ENCODE measurements at regions not wholly inside any gene's neighbourhood (a gene's known extent, or its start where the extent isn't known, plus 50 kb on each side); places are given as distances from the start of the nearest gene placed in this dataset.

- Histone ChIP-seq H3K27me3 (ENCODE audit: control insufficient read depth in 5 of 5, insufficient read depth in 4 of 5, low read length in 5 of 5) (no peaks in the 10 kb centered on the region), H3K9ac (ENCODE audit: low read length in 5 of 5) (no peak overlapping the region), H3K4me1 (ENCODE audit: control insufficient read depth in 5 of 5, insufficient read depth in 5 of 5, low read length in 5 of 5) (no peaks in the 10 kb centered on the region), H3K4me3 (ENCODE audit: low read depth in 1 of 5, low read length in 5 of 5) (no peak overlapping the region), H3K36me3 (ENCODE audit: control insufficient read depth in 5 of 5, insufficient read depth in 5 of 5, low read length in 5 of 5) (no peaks in the 10 kb centered on the region), H3K9me3 (ENCODE audit: control insufficient read depth in 5 of 5, low read length in 5 of 5) (no peaks in the 10 kb centered on the region), H3K27ac (ENCODE audit: low read depth, low read length) (no peak overlapping the region)
Observed at GRCh38 chr7:52791176-52791700, 244.2 kb upstream of the POM121L12 start.

- Histone ChIP-seq H3K27me3 (ENCODE audit: control insufficient read depth in 5 of 5, insufficient read depth in 4 of 5, low read length in 5 of 5) (no peaks in the 10 kb centered on the region), H3K9me3 (ENCODE audit: control insufficient read depth in 5 of 5, low read length in 5 of 5) (peaks cover 0 to 6% (median 0%) of the 10 kb centered on the region in 5 donors), H3K36me3 (ENCODE audit: control insufficient read depth in 5 of 5, insufficient read depth in 5 of 5, low read length in 5 of 5) (no peaks in the 10 kb centered on the region), H3K27ac (ENCODE audit: low read depth, low read length) (no peak overlapping the region), H3K4me1 (ENCODE audit: control insufficient read depth in 5 of 5, insufficient read depth in 5 of 5, low read length in 5 of 5) (no peaks in the 10 kb centered on the region), H3K4me3 (ENCODE audit: low read depth in 1 of 5, low read length in 5 of 5) (no peak overlapping the region), H3K9ac (ENCODE audit: low read length in 5 of 5) (no peak overlapping the region)
Observed at GRCh38 chr7:52786174-52786573, 249.3 kb upstream of the POM121L12 start.

- H3K27me3 ChIP-seq (ENCODE audit: control insufficient read depth in 5 of 5, insufficient read depth in 4 of 5, low read length in 5 of 5) = no peaks in the 10 kb centered on the region
- H3K36me3 ChIP-seq (ENCODE audit: control insufficient read depth in 5 of 5, insufficient read depth in 5 of 5, low read length in 5 of 5) = no peaks in the 10 kb centered on the region
- H3K4me3 ChIP-seq (ENCODE audit: low read depth in 1 of 5, low read length in 5 of 5) = no peak overlapping the region
- no peaks in the 10 kb centered on the region for H3K4me1 ChIP-seq (ENCODE audit: control insufficient read depth in 5 of 5, insufficient read depth in 5 of 5, low read length in 5 of 5)
- H3K9me3 ChIP-seq (ENCODE audit: control insufficient read depth in 5 of 5, low read length in 5 of 5) = peaks cover 0 to 8% (median 6%) of the 10 kb centered on the region in 5 donors
- H3K9ac ChIP-seq (ENCODE audit: low read length in 5 of 5) = no peak overlapping the region
- no peak overlapping the region for H3K27ac ChIP-seq (ENCODE audit: low read depth, low read length)
Observed at GRCh38 chr7:52782348-52782747, 253.1 kb upstream of the POM121L12 start.

GRCh38 chr7:52781250-52781649, 254.2 kb upstream of the POM121L12 start:
- Histone ChIP-seq H3K36me3 (ENCODE audit: control insufficient read depth in 5 of 5, insufficient read depth in 5 of 5, low read length in 5 of 5) (no peaks in the 10 kb centered on the region), H3K27ac (ENCODE audit: low read depth, low read length) (no peak overlapping the region), H3K9ac (ENCODE audit: low read length in 5 of 5) (no peak overlapping the region), H3K4me3 (ENCODE audit: low read depth in 1 of 5, low read length in 5 of 5) (no peak overlapping the region), H3K4me1 (ENCODE audit: control insufficient read depth in 5 of 5, insufficient read depth in 5 of 5, low read length in 5 of 5) (no peaks in the 10 kb centered on the region), H3K27me3 (ENCODE audit: control insufficient read depth in 5 of 5, insufficient read depth in 4 of 5, low read length in 5 of 5) (no peaks in the 10 kb centered on the region), H3K9me3 (ENCODE audit: control insufficient read depth in 5 of 5, low read length in 5 of 5) (peaks cover 0 to 8% (median 6%) of the 10 kb centered on the region in 5 donors)

DNA sequence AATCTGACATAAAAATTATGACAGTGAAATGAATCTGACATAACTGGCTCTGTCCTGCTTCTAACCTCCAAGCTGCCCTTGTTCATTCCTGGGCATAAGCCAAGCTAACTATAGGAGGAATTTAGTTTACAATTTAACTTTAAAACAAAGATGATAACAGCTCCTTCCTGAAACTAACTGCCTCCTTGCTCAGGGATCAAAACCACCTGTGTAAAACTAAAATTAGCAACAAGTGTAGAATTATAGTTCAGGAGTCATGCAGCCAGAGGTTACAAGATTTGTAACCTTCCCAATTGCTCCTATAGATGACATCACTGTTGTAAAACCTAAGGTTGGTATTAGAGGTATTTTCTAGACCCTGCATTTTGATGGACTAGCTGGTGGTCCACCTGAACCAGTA, 256.4 kb upstream of the POM121L12 start:
- Histone ChIP-seq H3K4me3 (ENCODE audit: low read depth in 1 of 5, low read length in 5 of 5) (no peak overlapping the region), H3K27me3 (ENCODE audit: control insufficient read depth in 5 of 5, insufficient read depth in 4 of 5, low read length in 5 of 5) (no peaks in the 10 kb centered on the region), H3K4me1 (ENCODE audit: control insufficient read depth in 5 of 5, insufficient read depth in 5 of 5, low read length in 5 of 5) (no peaks in the 10 kb centered on the region), H3K9ac (ENCODE audit: low read length in 5 of 5) (no peak overlapping the region), H3K9me3 (ENCODE audit: control insufficient read depth in 5 of 5, low read length in 5 of 5) (peaks cover 0 to 8% (median 4%) of the 10 kb centered on the region in 5 donors), H3K36me3 (ENCODE audit: control insufficient read depth in 5 of 5, insufficient read depth in 5 of 5, low read length in 5 of 5) (no peaks in the 10 kb centered on the region), H3K27ac (ENCODE audit: low read depth, low read length) (no peak overlapping the region)

GRCh38 chr7:52777051-52777822, 258.2 kb upstream of the POM121L12 start:
- no peak overlapping the region for H3K27ac ChIP-seq (ENCODE audit: low read depth, low read length)
- no peak overlapping the region for H3K9ac ChIP-seq (ENCODE audit: low read length in 5 of 5)
- peaks cover 0 to 8% (median 0%) of the 10 kb centered on the region in 5 donors for H3K9me3 ChIP-seq (ENCODE audit: control insufficient read depth in 5 of 5, low read length in 5 of 5)
- no peaks in the 10 kb centered on the region for H3K4me1 ChIP-seq (ENCODE audit: control insufficient read depth in 5 of 5, insufficient read depth in 5 of 5, low read length in 5 of 5)
- H3K27me3 ChIP-seq (ENCODE audit: control insufficient read depth in 5 of 5, insufficient read depth in 4 of 5, low read length in 5 of 5) = no peaks in the 10 kb centered on the region
- H3K36me3 ChIP-seq (ENCODE audit: control insufficient read depth in 5 of 5, insufficient read depth in 5 of 5, low read length in 5 of 5) = no peaks in the 10 kb centered on the region
- H3K4me3 ChIP-seq (ENCODE audit: low read depth in 1 of 5, low read length in 5 of 5) = no peak overlapping the region

DNA sequence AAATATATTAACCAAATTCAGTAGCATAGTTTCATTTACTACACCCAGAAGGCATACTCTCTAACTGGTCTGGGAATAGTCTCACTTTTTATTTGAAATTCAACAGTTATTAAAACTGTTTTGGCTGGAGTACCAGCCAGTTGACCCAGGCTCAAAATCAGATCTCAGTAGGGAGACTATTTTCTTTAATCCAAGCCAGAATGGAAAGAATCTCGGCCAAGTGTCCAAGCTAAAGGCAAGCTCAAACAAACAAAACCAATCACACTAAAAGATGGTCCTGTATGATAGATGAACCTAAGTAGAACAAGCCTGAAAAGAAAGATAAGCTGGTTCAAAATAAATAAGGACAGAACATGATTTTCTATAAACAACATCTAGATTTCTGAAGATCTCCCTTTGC, 259.6 kb upstream of the POM121L12 start:
- Histone ChIP-seq H3K36me3 (ENCODE audit: control insufficient read depth in 5 of 5, insufficient read depth in 5 of 5, low read length in 5 of 5) (no peaks in the 10 kb centered on the region), H3K27ac (ENCODE audit: low read depth, low read length) (no peak overlapping the region), H3K4me1 (ENCODE audit: control insufficient read depth in 5 of 5, insufficient read depth in 5 of 5, low read length in 5 of 5) (no peaks in the 10 kb centered on the region), H3K9ac (ENCODE audit: low read length in 5 of 5) (no peak overlapping the region), H3K9me3 (ENCODE audit: control insufficient read depth in 5 of 5, low read length in 5 of 5) (peaks cover 0 to 8% (median 0%) of the 10 kb centered on the region in 5 donors), H3K4me3 (ENCODE audit: low read depth in 1 of 5, low read length in 5 of 5) (no peak overlapping the region), H3K27me3 (ENCODE audit: control insufficient read depth in 5 of 5, insufficient read depth in 4 of 5, low read length in 5 of 5) (no peaks in the 10 kb centered on the region)

GRCh38 chr7:52771177-52771576, 264.3 kb upstream of the POM121L12 start:
- Histone ChIP-seq H3K9ac (ENCODE audit: low read length in 5 of 5) (no peak overlapping the region), H3K9me3 (ENCODE audit: control insufficient read depth in 5 of 5, low read length in 5 of 5) (no peaks in the 10 kb centered on the region), H3K4me1 (ENCODE audit: control insufficient read depth in 5 of 5, insufficient read depth in 5 of 5, low read length in 5 of 5) (no peaks in the 10 kb centered on the region), H3K4me3 (ENCODE audit: low read depth in 1 of 5, low read length in 5 of 5) (no peak overlapping the region), H3K36me3 (ENCODE audit: control insufficient read depth in 5 of 5, insufficient read depth in 5 of 5, low read length in 5 of 5) (no peaks in the 10 kb centered on the region), H3K27ac (ENCODE audit: low read depth, low read length) (no peak overlapping the region), H3K27me3 (ENCODE audit: control insufficient read depth in 5 of 5, insufficient read depth in 4 of 5, low read length in 5 of 5) (no peaks in the 10 kb centered on the region)

GRCh38 chr7:52764492-52765169, 270.8 kb upstream of the POM121L12 start:
- Histone ChIP-seq H3K27me3 (ENCODE audit: control insufficient read depth in 5 of 5, insufficient read depth in 4 of 5, low read length in 5 of 5) (no peaks in the 10 kb centered on the region), H3K9ac (ENCODE audit: low read length in 5 of 5) (no peak overlapping the region), H3K36me3 (ENCODE audit: control insufficient read depth in 5 of 5, insufficient read depth in 5 of 5, low read length in 5 of 5) (no peaks in the 10 kb centered on the region), H3K27ac (ENCODE audit: low read depth, low read length) (no peak overlapping the region), H3K4me3 (ENCODE audit: low read depth in 1 of 5, low read length in 5 of 5) (no peak overlapping the region), H3K9me3 (ENCODE audit: control insufficient read depth in 5 of 5, low read length in 5 of 5) (no peaks in the 10 kb centered on the region), H3K4me1 (ENCODE audit: control insufficient read depth in 5 of 5, insufficient read depth in 5 of 5, low read length in 5 of 5) (no peaks in the 10 kb centered on the region)

- H3K27me3 ChIP-seq (ENCODE audit: control insufficient read depth in 5 of 5, insufficient read depth in 4 of 5, low read length in 5 of 5) = no peaks in the 10 kb centered on the region
- H3K27ac ChIP-seq (ENCODE audit: low read depth, low read length) = no peak overlapping the region
- no peaks in the 10 kb centered on the region for H3K9me3 ChIP-seq (ENCODE audit: control insufficient read depth in 5 of 5, low read length in 5 of 5)
- no peak overlapping the region for H3K9ac ChIP-seq (ENCODE audit: low read length in 5 of 5)
- no peaks in the 10 kb centered on the region for H3K4me1 ChIP-seq (ENCODE audit: control insufficient read depth in 5 of 5, insufficient read depth in 5 of 5, low read length in 5 of 5)
- H3K36me3 ChIP-seq (ENCODE audit: control insufficient read depth in 5 of 5, insufficient read depth in 5 of 5, low read length in 5 of 5) = no peaks in the 10 kb centered on the region
- no peak overlapping the region for H3K4me3 ChIP-seq (ENCODE audit: low read depth in 1 of 5, low read length in 5 of 5)
Observed at GRCh38 chr7:52758356-52758755, 277.1 kb upstream of the POM121L12 start.

All from subcutaneous abdominal adipose tissue (tissue), 5 donors.